ENCODE measurements at regions not wholly inside any gene's neighbourhood (a gene's known extent, or its start where the extent isn't known, plus 50 kb on each side); places are given as distances from the start of the nearest gene placed in this dataset.

DNA sequence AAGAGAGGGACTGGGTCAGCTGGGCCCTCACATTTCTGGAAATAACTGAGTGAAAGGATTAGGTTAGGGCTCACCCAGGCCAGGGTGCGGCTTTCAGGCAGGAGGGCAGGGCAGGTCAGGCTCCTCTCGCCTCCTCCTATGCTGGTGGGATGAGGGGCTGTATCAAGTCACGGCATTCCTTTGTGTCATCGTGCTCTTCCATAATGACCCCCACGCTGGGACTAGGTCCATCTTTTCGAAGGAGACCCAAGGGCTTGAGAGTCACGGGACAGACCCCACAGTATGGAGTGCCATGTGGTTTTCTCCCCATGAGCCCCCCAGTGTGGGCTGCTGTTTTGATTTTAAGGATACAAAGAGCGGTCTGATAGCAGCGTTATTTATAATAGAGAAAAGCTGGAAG is 137.8 kb upstream of the COPS8 start:
- no peaks in the 10 kb centered on the region for H3K4me1 Mint-ChIP-seq (ENCODE audit: low read depth)
- DNase-seq (no peak), ATAC-seq (ENCODE audit: poor library complexity) (no peak)
- no peak overlapping the region for H3K4me3 ChIP-seq (ENCODE audit: low read length)
- POLR2A ChIA-PET, result no interaction called here
- H3K4me1 ChIP-seq (ENCODE audit: insufficient read depth, low read length), result no peaks in the 10 kb centered on the region
- H3K27ac Mint-ChIP-seq, result no peak overlapping the region
- CTCF ChIA-PET, result no interaction called here
- no peaks in the 10 kb centered on the region for H3K36me3 Mint-ChIP-seq (ENCODE audit: low read depth)
- H3K27me3 Mint-ChIP-seq, result no peaks in the 10 kb centered on the region
- H3K36me3 ChIP-seq (ENCODE audit: insufficient read depth, low read length), result no peaks in the 10 kb centered on the region
- H3K9me3 ChIP-seq (ENCODE audit: control insufficient read depth in 1 of 2, insufficient read depth in 1 of 2, low read length in 2 of 2), result no peaks in the 10 kb centered on the region
- H3K27ac ChIP-seq (ENCODE audit: low read depth in 1 of 2, low read length in 2 of 2), result no peak overlapping the region
- TF ChIP-seq, protein P1, sequence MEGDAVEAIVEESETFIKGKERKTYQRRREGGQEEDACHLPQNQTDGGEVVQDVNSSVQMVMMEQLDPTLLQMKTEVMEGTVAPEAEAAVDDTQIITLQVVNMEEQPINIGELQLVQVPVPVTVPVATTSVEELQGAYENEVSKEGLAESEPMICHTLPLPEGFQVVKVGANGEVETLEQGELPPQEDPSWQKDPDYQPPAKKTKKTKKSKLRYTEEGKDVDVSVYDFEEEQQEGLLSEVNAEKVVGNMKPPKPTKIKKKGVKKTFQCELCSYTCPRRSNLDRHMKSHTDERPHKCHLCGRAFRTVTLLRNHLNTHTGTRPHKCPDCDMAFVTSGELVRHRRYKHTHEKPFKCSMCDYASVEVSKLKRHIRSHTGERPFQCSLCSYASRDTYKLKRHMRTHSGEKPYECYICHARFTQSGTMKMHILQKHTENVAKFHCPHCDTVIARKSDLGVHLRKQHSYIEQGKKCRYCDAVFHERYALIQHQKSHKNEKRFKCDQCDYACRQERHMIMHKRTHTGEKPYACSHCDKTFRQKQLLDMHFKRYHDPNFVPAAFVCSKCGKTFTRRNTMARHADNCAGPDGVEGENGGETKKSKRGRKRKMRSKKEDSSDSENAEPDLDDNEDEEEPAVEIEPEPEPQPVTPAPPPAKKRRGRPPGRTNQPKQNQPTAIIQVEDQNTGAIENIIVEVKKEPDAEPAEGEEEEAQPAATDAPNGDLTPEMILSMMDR (IDR thresholded peaks at IDR 0.05), result no peak
- no peaks in the 10 kb centered on the region for H3K27me3 ChIP-seq (ENCODE audit: control insufficient read depth in 1 of 2, insufficient read depth in 2 of 2, low read length in 2 of 2)
- no peak overlapping the region for H3K4me3 Mint-ChIP-seq
- H3K9me3 Mint-ChIP-seq, result no peaks in the 10 kb centered on the region
- intact Hi-C loops (cut with DNase I, micrococcal nuclease), result no loop called here

DNA sequence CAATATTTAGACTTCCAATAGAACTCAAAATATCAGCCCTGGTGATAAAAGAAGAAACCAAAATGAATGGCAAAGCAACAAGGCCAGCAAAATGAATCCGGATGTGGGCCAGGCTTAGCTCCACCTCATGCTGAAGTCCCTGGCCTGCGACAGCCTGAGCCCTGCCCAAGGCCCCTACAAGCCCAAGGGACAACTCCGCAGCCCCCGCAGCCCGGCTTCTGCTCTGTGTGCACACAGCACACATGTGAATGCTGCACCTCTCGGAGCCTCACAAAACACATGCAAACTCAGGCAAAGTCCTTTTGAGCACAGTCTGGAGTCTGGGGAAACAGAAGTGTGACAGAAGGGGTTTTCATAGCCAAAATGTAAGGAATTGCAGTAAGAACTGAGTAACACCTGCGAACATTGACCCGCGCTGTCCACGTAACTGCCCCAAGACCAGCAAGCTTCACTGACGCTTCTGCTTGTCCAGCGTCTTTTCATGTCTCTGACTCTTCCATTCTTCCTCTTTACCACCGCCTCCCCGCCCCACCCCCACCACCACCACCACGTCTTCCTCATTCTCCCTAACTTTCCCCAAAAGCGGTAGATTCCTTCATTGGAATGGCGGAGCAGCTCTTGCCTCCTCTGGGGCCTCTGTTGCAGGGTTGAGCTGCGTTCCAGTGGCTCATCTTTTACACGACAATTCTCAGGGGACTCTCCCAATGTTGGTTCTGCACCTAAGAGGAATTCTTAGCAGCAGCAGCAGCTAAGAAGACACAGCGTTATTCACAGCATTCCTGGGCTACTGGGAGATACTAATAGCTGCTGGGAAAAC is 136.4 kb upstream of the COPS8 start:
- POLR2A ChIA-PET, result no interaction called here
- TF ChIP-seq, protein P1 (IDR thresholded peaks at IDR 0.05), result no peak

DNA sequence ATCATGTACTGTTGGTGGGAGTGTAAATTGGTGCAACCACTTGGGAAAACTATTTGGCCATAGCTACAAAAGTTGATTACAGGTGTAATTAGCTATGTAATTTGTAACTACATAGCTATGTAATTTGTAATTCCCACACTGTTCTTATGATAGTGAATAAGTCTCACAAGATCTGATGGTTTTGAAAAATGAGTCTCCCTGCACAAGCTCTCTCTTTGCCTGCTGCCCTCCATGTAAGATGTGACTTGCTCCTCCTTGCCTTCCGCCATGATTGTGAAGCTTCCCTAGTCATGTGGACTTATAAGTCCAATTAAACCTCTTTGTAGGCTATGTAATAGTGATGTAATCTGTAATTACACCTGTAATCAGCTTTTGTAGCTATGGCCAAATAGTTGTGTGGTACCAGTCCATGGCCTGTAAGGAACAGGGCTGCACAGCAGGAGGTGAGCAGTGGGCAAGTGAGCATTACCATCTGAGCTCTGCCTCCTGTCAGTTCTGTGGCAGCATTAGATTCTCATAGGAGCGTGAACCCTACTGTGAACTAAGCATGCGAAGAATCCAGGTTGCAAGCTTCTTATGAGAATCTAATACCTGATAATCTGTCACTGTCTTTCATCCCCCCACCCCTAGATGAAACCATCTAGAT is 133.7 kb upstream of the COPS8 start:
- no peak overlapping the region for H3K4me3 Mint-ChIP-seq
- no peak overlapping the region for H3K27ac Mint-ChIP-seq
- POLR2A ChIA-PET, result interaction anchor here (0.8 kb wide), 1 partner anchor 18 kb away, joined by 5 read pairs; no protein-coding TSS in a partner anchor

More for the DNA sequence above, 136.4 kb upstream of the COPS8 start:
- Histone ChIP-seq H3K9me3 (ENCODE audit: control insufficient read depth in 1 of 2, insufficient read depth in 1 of 2, low read length in 2 of 2) (no peaks in the 10 kb centered on the region), H3K36me3 (ENCODE audit: insufficient read depth, low read length) (no peaks in the 10 kb centered on the region), H3K4me1 (ENCODE audit: insufficient read depth, low read length) (no peaks in the 10 kb centered on the region), H3K27me3 (ENCODE audit: control insufficient read depth in 1 of 2, insufficient read depth in 2 of 2, low read length in 2 of 2) (no peaks in the 10 kb centered on the region), H3K4me3 (ENCODE audit: low read length) (no peak overlapping the region), H3K27ac (ENCODE audit: low read depth in 1 of 2, low read length in 2 of 2) (no peak overlapping the region)
- no peaks in the 10 kb centered on the region for H3K9me3 Mint-ChIP-seq
- intact Hi-C loops (cut with DNase I, micrococcal nuclease), result no loop called here
- no peaks in the 10 kb centered on the region for H3K4me1 Mint-ChIP-seq (ENCODE audit: low read depth)
- H3K27ac Mint-ChIP-seq, result no peak overlapping the region
- no peak overlapping the region for H3K4me3 Mint-ChIP-seq
- CTCF ChIA-PET, result no interaction called here
- no peak for ATAC-seq (ENCODE audit: poor library complexity)
- H3K36me3 Mint-ChIP-seq (ENCODE audit: low read depth), result no peaks in the 10 kb centered on the region
- no peaks in the 10 kb centered on the region for H3K27me3 Mint-ChIP-seq
- DNase-seq, result no peak

More for the DNA sequence above, 133.7 kb upstream of the COPS8 start:
- intact Hi-C loops (cut with DNase I, micrococcal nuclease), result no loop called here
- no peak for ATAC-seq (ENCODE audit: poor library complexity)
- Mint-ChIP-seq H3K36me3 (ENCODE audit: low read depth) (no peaks in the 10 kb centered on the region), H3K27me3 (peaks cover 4% of the 10 kb centered on the region), H3K9me3 (peaks cover 3% of the 10 kb centered on the region), H3K4me1 (ENCODE audit: low read depth) (no peaks in the 10 kb centered on the region)
- Histone ChIP-seq H3K36me3 (ENCODE audit: insufficient read depth, low read length) (no peaks in the 10 kb centered on the region), H3K27ac (ENCODE audit: low read depth in 1 of 2, low read length in 2 of 2) (no peak overlapping the region), H3K27me3 (ENCODE audit: control insufficient read depth in 1 of 2, insufficient read depth in 2 of 2, low read length in 2 of 2) (no peaks in the 10 kb centered on the region), H3K9me3 (ENCODE audit: control insufficient read depth in 1 of 2, insufficient read depth in 1 of 2, low read length in 2 of 2) (no peaks in the 10 kb centered on the region), H3K4me1 (ENCODE audit: insufficient read depth, low read length) (peaks cover 4% of the 10 kb centered on the region), H3K4me3 (ENCODE audit: low read length) (no peak overlapping the region)
- DNase-seq, result no peak
- TF ChIP-seq, protein P1 (IDR thresholded peaks at IDR 0.05), result no peak
- CTCF ChIA-PET, result no interaction called here

Data from CD4-positive, alpha-beta T cell (primary cell).